Stomach (tissue), 4 donors: ENCODE measurements at regions not wholly inside any gene's neighbourhood (a gene's known extent, or its start where the extent isn't known, plus 50 kb on each side); places are given as distances from the start of the nearest gene placed in this dataset.

Experiments
- EP300 ChIP-seq: sonication (generic); formaldehyde crosslinking; IDR thresholded peaks from one replicate; pipeline ENCODE4 v1.6.1; 2017; ENCODE audit warnings: antibody characterized with exemption
- POLR2A ChIP-seq, 4 donors: fragments of 450-650 bp; IDR thresholded peaks; one replicate each; pipeline ENCODE4 v1.6.1; 2016; ENCODE audit warnings: antibody characterized with exemption in 4 of 4, control low read depth in 2 of 4, mild to moderate bottlenecking in 1 of 4, moderate library complexity in 1 of 4
- POLR2AphosphoS5 ChIP-seq, 3 donors: sonication (generic); formaldehyde crosslinking; IDR thresholded peaks; one replicate each; pipeline ENCODE4 v1.6.1; 2016; ENCODE audit warnings: antibody characterized with exemption in 3 of 3
- TF ChIP-seq, protein P1 (sequence below), 7 experiments: fragments of 450-650 bp in 4 of 7; fragments of 200-600 bp in 3 of 7; sonication (generic) in 3 of 7; IDR thresholded peaks; one replicate each; pipeline ENCODE4 v1.5.1; 2016 to 2019; ENCODE audit warnings: antibody characterized with exemption in 7 of 7, control low read depth in 2 of 7, mild to moderate bottlenecking in 1 of 7

DNA sequence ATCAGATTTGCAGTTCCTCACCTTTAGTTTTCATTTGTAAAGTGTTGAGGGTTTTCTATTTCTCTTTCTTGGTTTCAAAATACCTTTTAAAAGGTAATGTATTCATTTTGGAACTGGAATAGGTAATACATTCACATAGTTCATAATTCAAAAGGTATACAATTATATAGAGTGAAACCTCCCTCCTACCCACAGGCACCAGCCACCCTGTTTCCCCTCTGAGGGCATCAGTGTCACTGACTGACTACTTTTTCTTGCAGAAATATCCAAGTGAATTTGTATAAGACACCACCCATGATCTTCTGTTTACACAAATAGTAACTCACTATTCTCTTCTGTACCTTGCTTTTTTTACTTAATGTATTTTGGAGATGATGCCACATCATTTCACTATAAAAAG, 139.6 kb upstream of the EGLN3 start:
- TF ChIP-seq POLR2A (IDR thresholded peaks at IDR 0.05) = no peak
- TF ChIP-seq, protein P1, sequence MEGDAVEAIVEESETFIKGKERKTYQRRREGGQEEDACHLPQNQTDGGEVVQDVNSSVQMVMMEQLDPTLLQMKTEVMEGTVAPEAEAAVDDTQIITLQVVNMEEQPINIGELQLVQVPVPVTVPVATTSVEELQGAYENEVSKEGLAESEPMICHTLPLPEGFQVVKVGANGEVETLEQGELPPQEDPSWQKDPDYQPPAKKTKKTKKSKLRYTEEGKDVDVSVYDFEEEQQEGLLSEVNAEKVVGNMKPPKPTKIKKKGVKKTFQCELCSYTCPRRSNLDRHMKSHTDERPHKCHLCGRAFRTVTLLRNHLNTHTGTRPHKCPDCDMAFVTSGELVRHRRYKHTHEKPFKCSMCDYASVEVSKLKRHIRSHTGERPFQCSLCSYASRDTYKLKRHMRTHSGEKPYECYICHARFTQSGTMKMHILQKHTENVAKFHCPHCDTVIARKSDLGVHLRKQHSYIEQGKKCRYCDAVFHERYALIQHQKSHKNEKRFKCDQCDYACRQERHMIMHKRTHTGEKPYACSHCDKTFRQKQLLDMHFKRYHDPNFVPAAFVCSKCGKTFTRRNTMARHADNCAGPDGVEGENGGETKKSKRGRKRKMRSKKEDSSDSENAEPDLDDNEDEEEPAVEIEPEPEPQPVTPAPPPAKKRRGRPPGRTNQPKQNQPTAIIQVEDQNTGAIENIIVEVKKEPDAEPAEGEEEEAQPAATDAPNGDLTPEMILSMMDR (IDR thresholded peaks at IDR 0.05) = no peak
- TF ChIP-seq POLR2AphosphoS5 (IDR thresholded peaks at IDR 0.05) = no peak
- no peak for TF ChIP-seq EP300
